Left renal cortex interstitium (tissue), 4 donors: ENCODE measurements at regions not wholly inside any gene's neighbourhood (a gene's known extent, or its start where the extent isn't known, plus 50 kb on each side); places are given as distances from the start of the nearest gene placed in this dataset.
A peak's percentile ranks its signal among the peaks of the same experiment; 100 is the strongest.

Source experiments
- DNase-seq, 4 donors: peaks; one replicate each; pipeline ENCODE4 v3.0.0-alpha.2; 2013; ENCODE audit warnings: low read depth in 4 of 4, low spot score in 2 of 4, missing footprints in 1 of 4

DNA sequence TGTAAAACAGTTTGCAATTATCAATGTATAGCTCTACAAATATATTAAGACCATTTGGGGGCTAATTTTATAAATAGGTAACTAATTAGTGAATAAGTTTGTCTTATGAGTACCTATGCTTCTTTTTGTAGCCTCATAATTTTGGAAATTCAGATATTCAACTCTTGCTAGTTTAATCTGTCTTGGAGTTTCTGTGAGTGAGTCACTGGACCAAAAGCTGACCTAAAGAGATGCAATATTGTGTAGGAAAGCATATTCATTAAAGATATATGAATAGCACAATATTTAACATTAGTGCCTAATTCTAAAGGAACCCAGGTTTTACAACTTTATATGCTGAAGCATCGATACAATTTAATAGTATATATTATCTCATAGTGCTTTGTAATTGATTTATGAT, 161.3 kb upstream of the PCDH18 start:
- DNase-seq, result no peak

DNA sequence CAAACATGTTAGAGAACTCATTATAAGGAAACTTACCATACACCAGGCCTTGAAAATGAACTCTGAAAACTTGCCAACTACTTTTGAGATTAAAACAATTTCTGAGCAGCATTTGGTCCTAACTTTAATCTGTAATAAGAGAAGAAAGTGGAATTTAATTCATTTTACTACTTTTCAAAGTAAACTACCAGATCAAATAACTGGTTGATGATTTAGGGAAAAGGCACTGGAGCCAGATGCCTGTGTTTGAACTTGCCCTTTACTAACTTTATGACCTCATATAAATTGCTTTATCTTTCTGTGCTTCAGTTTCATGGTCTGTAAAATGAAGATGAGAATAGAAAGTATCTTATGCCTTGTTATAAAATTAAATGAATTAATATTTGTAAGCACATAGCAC, 159.9 kb upstream of the PCDH18 start:
- DNase-seq, result no peak

DNA sequence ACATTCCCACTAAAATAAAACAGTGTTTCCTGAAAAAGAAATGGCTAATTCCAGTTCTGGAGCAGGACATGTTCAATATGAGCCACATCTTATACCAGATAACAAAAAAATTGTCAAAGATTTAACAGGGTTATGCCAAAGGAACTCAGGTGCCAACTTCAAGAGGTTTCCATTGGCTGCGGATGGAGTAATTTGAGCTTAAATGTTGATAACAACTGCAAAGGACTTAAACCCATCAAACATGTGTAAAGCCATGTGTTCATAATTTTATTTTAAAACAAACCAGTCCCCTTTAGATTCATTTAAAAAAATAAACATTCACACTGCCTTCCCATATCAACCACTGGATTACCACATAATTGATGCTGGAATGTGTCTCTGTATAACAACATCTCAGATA, 156.4 kb upstream of the PCDH18 start:
- no peak for DNase-seq

DNA sequence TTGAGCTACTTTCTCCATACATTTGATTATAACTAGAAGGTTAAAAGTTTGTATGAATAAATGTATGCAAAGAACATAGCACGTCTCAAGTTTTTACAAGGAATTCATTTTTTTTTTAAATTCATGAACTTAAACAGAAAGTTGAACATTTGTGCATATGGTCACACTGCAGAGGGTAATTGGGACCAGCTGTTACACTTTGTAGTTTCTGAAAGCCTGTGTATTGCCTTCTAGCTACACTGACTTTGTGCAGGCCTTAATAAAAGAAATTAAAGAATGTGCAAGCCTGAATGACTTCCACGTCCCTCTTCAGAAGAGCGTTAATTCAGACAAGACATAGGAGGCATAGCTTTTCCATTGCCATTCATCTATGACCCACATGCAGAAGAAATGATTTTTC, 153.1 kb upstream of the PCDH18 start:
- no peak for DNase-seq

DNA sequence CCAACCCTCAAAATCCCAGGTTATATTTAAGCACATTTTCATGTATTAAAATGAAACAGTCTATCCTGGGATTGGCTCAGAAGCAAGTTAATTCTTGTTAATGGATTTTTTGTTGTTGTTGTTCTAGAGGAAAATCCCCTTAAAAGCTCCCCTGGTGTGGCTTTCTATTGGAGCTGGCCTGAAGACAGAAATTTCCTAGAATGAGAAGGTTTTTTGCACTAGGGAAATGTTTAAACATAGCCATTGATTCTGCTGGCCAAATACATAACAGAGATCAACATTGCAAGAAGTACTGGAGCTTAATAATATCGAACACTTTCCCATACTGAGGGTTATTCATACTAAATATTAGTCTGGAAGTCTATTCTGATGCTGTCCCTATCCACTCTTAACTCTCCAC, 148.8 kb upstream of the PCDH18 start:
- no peak for DNase-seq

DNA sequence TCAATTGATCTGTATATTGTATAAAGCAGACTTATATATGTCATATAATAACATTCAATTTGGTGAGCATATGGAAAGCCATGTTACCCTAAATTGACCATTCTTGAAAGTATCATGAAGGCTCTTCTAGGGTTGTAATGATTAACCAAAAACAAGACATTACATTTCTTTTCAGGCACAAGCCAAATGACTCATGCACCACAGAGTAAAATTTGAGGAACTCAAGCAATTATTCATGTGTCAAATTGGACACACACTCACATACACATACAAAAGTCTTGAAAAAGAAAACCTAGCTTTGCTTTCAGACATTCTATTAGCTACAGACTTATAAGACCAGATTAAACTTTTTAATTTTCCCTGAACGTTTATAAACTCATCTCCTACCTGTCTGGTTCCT, 146.5 kb upstream of the PCDH18 start:
- DNase-seq, result no peak

DNA sequence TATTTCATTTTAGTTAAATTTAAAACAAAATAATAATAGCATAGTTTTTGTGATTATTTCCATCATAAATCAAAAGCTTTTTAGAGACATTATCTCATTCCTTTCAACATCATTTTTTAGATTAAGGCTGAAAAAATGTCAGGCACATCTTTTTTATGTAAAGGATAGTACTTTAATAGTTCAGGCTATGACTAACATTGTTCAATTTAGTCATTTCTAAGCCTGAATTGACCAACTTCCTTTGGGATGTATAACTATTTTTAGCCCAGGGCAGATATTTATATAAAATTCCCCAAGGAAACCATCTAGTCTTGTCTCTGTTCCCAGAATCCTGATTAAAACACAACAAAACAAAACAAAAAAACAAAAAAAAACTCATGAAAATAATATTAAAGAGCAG, 145.6 kb upstream of the PCDH18 start:
- no peak for DNase-seq

DNA sequence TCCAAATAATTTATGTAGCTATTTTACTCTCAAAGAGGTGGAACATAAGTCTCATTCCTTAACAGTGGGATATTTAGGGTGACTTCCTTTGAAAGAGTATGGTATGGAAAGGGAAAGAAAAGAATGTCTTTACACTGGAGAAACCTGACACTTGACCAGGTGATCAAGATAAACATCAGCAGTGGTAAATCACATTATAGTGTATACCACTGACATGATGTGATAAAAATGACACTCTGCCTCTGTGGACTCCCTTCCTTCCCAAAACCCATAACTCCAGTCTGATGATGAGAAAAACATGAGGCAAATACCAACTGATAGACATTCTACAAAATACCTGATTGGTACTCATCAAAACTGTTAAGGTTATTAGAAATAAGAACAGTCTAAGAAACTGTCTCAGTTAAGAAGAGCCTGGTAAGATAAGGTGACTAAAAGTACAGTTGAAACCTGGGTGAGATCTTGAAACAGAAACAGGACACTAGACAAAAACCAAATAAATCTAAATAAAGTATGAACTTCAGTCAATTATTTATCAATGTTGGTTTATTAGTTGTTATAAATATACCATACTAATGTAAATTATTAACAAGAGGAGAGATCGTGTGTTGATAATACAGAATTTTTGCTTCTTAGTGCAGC, 144.2 kb upstream of the PCDH18 start:
- no peak for DNase-seq

DNA sequence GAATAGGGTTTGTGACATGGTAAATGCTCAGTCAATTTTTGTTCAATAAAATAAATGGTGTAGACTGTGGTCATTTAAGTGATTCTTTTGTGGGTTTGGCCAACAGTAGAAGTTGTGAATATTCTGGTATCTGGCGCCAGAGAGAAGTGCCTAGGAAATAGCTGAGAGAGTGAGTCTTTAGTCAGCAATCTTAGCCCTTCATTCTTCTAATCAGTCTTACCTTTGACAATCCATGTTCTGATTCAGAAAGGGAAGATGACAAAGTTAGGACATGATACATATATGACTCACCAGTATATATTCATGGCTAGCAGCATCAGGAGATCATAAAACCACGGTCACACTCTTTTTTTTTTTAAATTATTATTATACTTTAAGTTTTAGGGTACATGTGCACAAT, 141.8 kb upstream of the PCDH18 start:
- no peak for DNase-seq

DNA sequence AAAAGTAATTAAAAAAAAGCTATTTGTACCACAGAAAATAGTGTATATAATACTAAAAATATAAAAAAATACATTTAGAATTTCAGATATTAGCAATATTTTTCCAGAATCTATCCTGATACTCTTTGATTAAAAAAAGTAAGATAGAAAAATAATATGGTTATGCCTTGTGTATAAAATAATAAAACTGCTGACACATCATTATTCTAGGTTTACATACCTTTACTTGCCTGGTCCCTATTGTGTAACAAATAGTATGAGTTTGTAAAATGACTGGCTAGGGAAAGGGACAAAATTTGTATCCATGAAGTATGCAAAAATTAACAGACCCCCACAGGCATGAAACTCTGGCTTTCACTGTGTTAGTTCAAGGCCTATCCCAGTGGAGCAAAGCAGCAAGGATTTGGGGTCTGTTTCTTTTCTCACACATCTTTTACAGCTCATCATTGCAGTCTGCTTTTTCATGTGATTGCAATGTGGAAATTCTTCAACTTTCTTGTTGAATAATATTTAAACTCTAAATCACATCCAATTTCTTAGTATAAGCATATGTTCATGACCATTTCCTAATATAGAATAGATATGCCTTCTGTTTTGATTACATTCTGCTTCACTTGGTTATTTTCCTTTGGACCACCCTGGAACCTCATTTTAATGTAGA, 136.7 kb upstream of the PCDH18 start:
- no peak for DNase-seq

DNA sequence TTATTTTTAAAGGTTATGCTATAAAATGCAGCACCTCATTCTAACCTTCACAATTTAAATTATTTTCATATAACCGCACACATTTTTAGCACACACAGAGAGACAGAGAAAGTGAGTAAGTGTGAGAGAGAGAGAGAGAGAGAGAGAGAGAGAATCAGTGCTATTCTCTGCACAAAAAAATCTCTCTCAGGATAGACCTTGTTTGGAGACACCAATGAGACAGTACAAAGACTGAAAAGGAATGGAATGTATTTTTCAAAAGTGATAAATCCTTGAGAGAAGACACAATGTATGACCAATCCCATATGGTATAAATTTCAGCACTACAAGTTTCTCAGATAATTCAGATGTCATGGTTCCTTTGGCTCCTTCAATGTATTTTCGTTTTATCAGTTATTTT, 132.1 kb upstream of the PCDH18 start:
- peak in 1 of 4 donors; percentile 80 for DNase-seq

DNA sequence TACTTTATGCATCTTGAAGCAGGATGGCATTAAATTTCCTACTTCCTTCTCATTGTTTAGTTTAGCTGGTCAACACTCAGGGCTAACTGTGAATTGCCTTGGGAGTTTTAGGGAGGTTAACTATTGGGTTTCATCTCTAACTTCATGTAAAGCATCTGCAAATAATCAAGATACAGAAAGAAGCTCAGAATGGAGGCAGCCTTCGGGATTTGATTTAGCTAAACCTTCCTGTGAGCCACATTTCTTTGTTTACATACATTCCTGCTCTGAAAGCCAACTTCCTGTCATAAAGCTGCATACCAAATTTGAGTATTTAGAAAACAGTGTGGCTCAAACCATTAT, 131.7 kb upstream of the PCDH18 start:
- DNase-seq, result peak; percentile 53 to 88 (median 66)

DNA sequence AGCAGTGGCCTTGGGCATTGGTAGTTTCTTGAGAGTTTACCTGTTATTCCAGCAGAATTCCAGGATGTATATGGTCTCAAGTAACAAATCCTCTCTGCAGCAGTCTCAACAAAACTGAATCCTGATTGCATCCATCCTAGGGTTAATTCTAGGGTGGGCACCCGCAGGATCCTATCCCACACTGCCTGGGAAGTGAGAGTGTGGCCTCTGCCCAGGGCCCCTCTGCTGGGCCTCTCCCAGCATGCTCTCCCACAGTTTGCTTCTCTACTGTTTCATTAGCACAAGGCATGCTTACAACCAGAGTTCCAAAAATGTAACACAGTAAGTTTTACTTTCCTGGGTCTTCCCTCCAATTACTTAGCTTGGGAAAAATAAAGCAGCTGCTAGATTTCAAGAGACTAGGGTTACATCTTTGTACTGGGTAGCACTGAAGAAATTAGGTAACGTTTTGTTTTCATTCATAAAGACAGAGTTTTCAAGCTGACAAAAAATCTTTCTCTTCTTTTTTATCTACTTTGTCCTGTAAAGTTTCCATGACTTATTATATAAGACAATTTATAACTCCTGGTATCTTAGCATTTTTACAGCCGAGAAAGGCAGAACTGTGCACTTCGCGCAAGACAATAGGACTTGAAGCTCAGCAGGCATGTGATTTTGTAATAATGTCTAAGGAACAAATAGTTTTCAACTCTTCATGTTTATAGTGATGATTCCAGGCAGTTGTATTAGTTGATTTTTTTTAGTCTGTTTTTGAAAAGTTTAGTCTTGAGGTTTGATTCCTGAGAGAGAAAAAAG, 131.2 kb upstream of the PCDH18 start:
- DNase-seq, result peak in 3 of 4 donors; percentile 24 to 67 (median 53)

DNA sequence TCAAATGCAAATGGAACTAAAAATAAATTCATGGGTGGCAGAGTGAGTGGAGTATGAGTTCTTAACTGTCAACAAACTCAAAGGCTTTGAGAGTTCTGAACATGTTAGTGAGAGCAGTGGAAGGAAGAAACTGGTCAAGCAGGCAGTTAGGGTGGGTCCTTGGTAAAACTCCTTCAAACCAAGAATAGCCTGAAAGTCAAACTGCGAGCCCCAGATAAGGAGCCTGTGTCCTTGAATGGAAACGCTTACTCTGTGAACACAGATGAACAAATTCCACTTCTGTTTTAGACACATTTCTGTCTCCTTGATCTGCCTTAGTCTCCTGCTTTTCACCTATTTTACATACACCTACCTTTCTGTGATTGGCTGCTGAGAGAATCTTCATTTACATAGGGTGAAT, 129.4 kb upstream of the PCDH18 start:
- no peak for DNase-seq

DNA sequence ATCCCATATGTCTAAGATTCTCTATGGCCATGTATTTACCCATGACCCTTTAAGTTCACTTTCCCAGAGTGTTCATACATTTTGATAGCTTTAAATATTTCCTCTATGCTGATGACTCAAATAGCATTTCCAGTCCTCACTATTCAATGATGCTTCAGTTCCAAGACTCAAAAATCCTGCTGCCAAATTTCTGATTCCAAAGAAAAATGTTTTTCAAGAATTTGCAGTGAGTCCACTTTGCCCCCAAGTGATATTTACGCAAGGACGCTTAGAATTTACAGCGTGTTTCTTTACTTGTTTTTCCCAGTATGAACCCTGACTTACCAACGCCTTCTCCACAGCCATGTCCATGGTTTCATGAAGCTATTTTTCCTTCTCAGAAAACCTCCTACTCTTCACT, 127.9 kb upstream of the PCDH18 start:
- no peak for DNase-seq

DNA sequence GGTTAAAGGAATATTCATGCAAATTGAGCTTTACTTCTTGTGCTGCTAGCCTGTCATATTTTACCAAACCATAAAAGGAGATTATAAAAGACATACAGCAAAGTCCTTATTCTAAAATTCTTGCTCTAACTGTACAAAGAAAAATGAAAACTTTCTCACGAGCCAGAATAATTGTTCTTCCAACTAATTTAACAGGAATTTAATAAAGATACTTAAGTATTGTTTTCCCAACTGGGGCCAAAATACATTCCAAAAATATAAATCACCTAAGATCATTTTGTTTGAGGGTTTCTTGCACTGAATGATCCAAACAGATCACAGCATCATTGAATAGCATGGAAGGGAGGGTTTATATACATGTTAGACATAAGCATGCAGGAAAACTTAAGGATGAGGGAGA, 127.1 kb upstream of the PCDH18 start:
- no peak for DNase-seq

DNA sequence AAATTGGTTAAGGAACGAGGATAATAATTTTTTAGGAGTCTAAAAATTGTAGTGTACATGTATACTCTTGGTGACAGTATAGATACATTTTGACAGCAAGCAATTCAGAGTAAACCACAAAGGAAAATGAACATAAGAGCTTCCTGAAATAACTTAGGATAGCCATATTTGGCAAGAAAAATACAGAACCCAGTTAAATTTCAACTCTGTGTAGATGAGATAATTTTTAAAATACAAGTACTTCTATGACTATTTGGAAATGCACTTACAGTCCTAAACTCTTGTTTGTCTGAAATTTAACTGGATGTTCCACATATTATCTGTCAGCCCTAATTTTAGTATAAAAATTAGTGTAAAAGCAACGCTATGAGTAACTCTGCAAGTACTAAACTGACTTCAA, 124.4 kb upstream of the PCDH18 start:
- DNase-seq, result no peak

DNA sequence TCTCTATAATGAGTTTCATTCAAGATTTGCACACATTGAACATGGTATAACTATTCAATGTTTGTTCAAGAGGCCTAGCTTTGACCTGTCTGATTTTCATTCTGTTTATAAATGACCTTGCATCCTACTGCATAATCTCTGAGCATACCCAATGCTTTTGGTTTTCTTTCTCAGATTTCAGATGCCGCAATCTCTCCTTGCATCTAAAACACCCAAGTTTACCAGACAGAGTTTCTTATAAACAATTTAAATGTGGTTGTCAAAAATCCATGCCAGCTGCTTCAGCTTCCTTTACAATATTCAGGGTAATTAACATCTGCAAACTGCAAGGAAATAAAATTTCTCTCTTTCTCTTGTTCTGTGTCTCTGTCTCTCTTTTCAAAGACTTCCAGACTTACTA, 123.0 kb upstream of the PCDH18 start:
- DNase-seq, result no peak

DNA sequence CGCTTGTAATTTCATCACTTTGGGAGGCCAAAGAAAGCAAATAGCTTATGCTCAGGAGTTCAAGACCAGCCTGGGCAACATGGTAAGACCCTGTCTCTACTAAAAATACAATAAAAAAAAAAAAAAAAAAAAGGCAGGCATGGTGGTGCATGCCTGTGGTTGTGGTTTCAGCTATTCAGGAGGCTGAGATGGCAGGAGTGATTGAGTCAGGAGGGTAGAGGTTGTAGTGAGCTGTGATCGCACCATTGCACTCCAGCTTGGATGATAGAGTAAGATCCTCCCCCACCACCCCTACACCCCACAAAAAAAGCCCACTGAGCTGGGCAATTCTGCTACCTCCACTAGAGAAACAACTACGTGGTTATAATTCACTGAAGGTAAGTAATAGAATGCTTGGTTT, 118.8 kb upstream of the PCDH18 start:
- DNase-seq, result no peak

DNA sequence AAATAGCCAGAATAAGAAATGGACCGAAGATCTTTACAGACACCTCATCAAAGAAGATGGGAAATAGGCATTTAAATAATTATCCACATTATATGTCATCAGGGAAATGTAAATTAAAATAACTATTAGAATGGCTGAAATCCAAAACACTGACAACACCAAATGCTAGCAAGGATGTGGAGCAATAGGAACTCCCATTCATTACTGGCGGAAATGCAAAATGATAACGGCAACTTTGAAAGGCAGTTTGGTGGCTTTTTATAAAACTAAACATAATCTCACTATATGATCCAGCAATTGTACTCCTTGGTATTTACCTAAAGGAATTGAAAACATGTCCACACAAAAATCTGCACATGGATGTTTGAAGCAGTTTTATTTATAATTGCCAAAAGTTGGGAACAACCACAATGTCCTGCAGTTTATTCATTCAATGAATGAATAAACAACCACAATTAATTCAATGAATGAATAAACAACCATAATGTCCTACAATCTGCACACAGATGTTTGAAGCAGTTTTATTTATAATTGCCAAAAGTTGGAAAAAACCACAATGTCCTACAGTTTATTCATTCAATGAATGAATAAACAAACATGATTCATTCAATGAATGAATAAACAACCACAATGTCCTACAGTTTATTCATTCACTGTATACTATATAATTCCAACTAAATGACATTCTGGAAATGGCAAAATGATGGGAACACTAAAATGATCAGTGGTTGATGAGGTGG, 117.6 kb upstream of the PCDH18 start:
- DNase-seq, result no peak

DNA sequence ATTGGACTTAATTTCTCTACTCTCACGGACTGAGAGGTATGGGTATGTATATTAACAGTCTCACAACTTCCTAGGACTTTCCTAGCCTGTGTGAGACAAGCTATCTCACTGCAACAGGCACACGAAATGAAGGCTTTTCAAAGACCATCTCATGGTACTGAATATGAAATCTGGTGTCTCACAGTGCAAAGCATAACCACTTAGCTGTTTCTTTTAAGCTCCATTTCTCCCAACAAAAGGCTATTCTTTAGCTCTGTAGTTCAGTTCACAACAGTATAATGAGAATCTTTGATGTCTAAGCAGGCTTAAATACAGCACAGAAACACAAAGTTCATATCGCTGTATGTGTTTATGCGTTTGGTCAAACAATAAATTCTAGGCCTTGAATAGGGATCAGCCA, 116.2 kb upstream of the PCDH18 start:
- no peak for DNase-seq
